Epithelial cell of esophagus (primary cell): ENCODE measurements at regions not wholly inside any gene's neighbourhood (a gene's known extent, or its start where the extent isn't known, plus 50 kb on each side); places are given as distances from the start of the nearest gene placed in this dataset.

Experiments
- DNase-seq: peaks from one replicate; pipeline ENCODE4 v3.0.0; 2010; ENCODE audit warnings: low read depth
- H3K4me3 ChIP-seq: 2 replicates; pipeline ENCODE4 v1.5.1; 2011; ENCODE audit warnings: mild to moderate bottlenecking, low read length, control low read depth
- CTCF ChIP-seq: IDR thresholded peaks from 2 replicates; pipeline ENCODE4 v1.5.1; 2011; ENCODE audit warnings: low read depth, mild to moderate bottlenecking, low read length, control low read depth, inconsistent platforms; ENCODE audit not compliant: insufficient read depth; ENCODE audit errors: missing control alignments

GRCh38 chr11:135075740-135076139 lies 663.7 kb upstream of the B3GAT1 start:
- TF ChIP-seq CTCF, result peak; percentile 34
- H3K4me3 ChIP-seq, result no peak overlapping the region
- DNase-seq, result peak; percentile 38

GRCh38 chr11:135074397-135074998 lies 662.5 kb upstream of the B3GAT1 start:
- no peak overlapping the region for H3K4me3 ChIP-seq
- TF ChIP-seq CTCF, result peak; percentile 22
- DNase-seq, result peak; percentile 8

GRCh38 chr11:135073870-135074269 lies 661.8 kb upstream of the B3GAT1 start:
- no peak overlapping the region for H3K4me3 ChIP-seq
- TF ChIP-seq CTCF, result no peak
- DNase-seq, result no peak

- H3K4me3 ChIP-seq, result no peak overlapping the region
- DNase-seq, result no peak
- TF ChIP-seq CTCF, result no peak
These were observed 661.3 kb upstream of the B3GAT1 start for GRCh38 chr11:135073381-135073780.

GRCh38 chr11:135069890-135070289 lies 657.8 kb upstream of the B3GAT1 start:
- no peak for TF ChIP-seq CTCF
- peak; percentile 46 for DNase-seq
- no peak overlapping the region for H3K4me3 ChIP-seq

- DNase-seq, result no peak
- TF ChIP-seq CTCF, result no peak
- no peak overlapping the region for H3K4me3 ChIP-seq
These were observed 657.0 kb upstream of the B3GAT1 start for GRCh38 chr11:135069063-135069462.

- H3K4me3 ChIP-seq, result no peak overlapping the region
- TF ChIP-seq CTCF, result no peak
- no peak for DNase-seq
These were observed 651.0 kb upstream of the B3GAT1 start for GRCh38 chr11:135062994-135063393.
